Activated CD4-positive, alpha-beta T cell treated with anti-CD3 and anti-CD28 coated beads for 48 hours (primary cell): ENCODE measurements at regions not wholly inside any gene's neighbourhood (a gene's known extent, or its start where the extent isn't known, plus 50 kb on each side); places are given as distances from the start of the nearest gene placed in this dataset.

ENCODE experiments used
- DNase-seq: peaks from one replicate; pipeline ENCODE4 v3.0.0-alpha.2; 2020

GRCh38 chrX:118167361-118167760 is 50.8 kb upstream of the KLHL13 start:
- DNase-seq: no peak

GRCh38 chrX:118171356-118171755 is 54.7 kb upstream of the KLHL13 start:
- no peak for DNase-seq

GRCh38 chrX:118174516-118175098 is 58.0 kb upstream of the KLHL13 start:
- DNase-seq: no peak

- no peak for DNase-seq
Measured at GRCh38 chrX:118177708-118178107, 61.1 kb upstream of the KLHL13 start.

GRCh38 chrX:118178450-118178849 is 61.8 kb upstream of the KLHL13 start:
- no peak for DNase-seq

- DNase-seq: no peak
Measured at GRCh38 chrX:118179161-118179560, 62.6 kb upstream of the KLHL13 start.

GRCh38 chrX:118179718-118180117 is 63.1 kb upstream of the KLHL13 start:
- no peak for DNase-seq

GRCh38 chrX:118181030-118181429 is 64.4 kb upstream of the KLHL13 start:
- no peak for DNase-seq

- no peak for DNase-seq
Measured at GRCh38 chrX:118182025-118182424, 65.4 kb upstream of the KLHL13 start.

- no peak for DNase-seq
Measured at GRCh38 chrX:118182681-118183080, 66.1 kb upstream of the KLHL13 start.

GRCh38 chrX:118183606-118184005 is 67.0 kb upstream of the KLHL13 start:
- DNase-seq: no peak

GRCh38 chrX:118187100-118187499 is 70.5 kb upstream of the KLHL13 start:
- no peak for DNase-seq

- no peak for DNase-seq
Measured at GRCh38 chrX:118189000-118189399, 72.4 kb upstream of the KLHL13 start.

- no peak for DNase-seq
Measured at GRCh38 chrX:118189628-118190027, 73.0 kb upstream of the KLHL13 start.

- no peak for DNase-seq
Measured at GRCh38 chrX:118197730-118198129, 81.1 kb upstream of the KLHL13 start.

- no peak for DNase-seq
Measured at GRCh38 chrX:118198577-118198976, 82.0 kb upstream of the KLHL13 start.

GRCh38 chrX:118199997-118200396 is 83.4 kb upstream of the KLHL13 start:
- DNase-seq: no peak

- DNase-seq: no peak
Measured at GRCh38 chrX:118205421-118206395, 89.1 kb upstream of the KLHL13 start.

- no peak for DNase-seq
Measured at GRCh38 chrX:118207831-118208453, 91.3 kb upstream of the KLHL13 start.

GRCh38 chrX:118208481-118208880 is 91.9 kb upstream of the KLHL13 start:
- no peak for DNase-seq

GRCh38 chrX:118211891-118212816 is 95.5 kb upstream of the KLHL13 start:
- no peak for DNase-seq

- no peak for DNase-seq
Measured at GRCh38 chrX:118212817-118213183, 96.2 kb upstream of the KLHL13 start.

- DNase-seq: no peak
Measured at GRCh38 chrX:118215346-118215745, 98.7 kb upstream of the KLHL13 start.
